ENCODE measurements at regions not wholly inside any gene's neighbourhood (a gene's known extent, or its start where the extent isn't known, plus 50 kb on each side); places are given as distances from the start of the nearest gene placed in this dataset.
A peak's percentile ranks its signal among the peaks of the same experiment; 100 is the strongest.

DNA sequence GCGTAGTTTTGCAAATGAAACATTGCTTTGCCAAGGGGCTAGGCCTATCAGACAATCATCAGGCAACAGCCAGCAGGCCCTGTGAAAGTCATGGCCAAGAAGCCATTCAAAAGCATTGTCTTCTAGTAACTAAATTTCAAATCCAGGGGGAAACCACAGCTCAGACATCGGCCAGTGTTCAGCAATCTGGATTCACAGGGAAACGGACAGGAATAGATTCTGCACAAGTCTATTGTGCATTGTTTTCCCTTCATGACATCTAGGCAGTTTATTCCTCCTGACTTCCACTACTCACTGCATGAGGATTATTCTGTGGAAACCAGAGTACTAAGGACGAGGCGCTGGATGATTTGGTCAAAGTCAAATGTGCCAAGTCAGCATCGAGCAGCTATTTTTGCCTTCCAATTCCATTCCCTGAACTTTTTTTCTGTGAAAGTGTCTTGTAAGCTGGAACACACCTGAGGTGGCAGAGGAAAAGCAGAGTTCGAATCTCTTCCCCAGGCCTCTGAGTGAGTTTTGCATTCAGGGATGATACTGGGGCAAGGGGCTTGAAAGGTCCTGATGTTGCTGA lies 75.4 kb downstream of the VCPKMT start:
- DNase-seq: no peak

DNA sequence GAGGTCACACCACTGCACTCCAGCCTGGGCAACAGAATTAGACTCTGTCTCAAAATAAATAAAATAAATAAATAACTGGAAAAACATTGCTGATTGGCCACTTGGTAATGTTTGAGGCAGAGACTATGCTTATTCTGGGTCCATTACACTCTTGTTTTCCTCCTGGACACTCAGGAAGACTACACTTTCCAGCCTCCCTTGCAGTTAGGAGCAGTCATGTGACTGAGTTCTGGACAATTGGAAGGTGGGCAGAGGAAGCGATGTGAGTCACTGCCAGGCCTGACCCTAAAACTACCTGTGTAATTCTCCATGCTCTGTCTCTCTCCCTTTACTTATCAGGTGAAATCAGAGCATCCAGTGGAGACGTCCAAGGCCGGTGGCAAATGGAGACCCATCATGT lies 74.4 kb downstream of the VCPKMT start:
- DNase-seq: no peak

DNA sequence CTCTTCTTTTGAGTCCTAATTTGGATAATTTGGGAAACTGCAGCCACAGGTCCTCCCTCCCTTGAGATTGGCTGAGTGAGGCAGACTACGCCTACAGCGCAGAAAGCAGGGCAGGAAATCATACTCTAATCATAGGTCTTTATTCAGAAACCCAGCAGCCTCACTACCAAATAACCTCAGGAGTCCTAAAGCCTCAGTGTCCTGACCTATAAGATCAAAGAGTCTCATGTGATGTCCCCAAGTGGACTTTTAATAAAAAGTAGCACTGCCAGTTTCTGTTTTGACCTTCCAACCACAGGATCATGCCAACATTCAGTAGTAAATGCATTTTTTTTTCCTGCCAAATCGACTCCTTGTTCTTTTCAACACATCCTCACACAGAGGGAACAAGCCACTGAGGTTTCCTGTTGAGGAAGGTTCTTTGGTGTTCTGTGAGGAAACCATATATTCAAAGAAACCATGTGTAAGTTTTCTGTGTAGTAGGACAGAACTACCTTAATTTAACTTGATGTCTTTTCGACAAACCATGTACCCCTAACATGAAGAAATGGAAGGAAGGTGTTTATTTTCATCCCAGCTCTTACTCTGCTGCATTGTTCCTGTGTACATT lies 72.2 kb downstream of the VCPKMT start:
- DNase-seq: peak; percentile 20 to 30

DNA sequence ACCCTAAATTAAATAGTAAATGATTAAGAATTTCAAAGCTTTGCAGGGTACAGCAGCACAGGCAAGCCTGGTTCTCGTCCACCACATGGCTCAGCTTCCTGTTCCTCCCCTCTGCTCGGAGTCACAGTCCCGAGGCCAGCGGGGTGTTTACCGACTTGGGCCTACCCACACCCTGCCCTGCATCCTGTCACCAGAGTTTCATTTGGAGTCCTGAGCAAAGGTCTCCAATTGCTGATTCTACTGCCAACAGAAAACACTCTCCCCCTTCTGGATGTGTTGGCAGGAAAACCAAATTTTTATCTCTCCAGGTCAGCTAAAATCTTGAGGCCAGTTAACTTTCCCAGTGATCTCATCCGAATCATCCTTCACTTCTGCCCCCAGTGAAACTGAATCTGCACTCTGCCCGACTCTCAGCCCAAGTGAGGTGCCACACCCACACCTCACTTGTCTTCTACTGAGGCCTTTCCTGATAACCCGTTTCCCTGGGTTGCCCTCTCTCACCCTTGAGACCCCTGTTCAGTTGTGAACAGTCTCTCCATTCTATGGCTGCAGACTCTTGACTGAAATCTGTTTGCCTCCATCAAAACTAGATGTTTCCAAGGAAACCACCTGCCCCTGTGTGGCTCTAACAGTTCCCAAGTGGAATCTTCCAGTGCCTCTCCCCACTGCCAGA lies 71.2 kb downstream of the VCPKMT start:
- peak; percentile 52 to 67 for DNase-seq

DNA sequence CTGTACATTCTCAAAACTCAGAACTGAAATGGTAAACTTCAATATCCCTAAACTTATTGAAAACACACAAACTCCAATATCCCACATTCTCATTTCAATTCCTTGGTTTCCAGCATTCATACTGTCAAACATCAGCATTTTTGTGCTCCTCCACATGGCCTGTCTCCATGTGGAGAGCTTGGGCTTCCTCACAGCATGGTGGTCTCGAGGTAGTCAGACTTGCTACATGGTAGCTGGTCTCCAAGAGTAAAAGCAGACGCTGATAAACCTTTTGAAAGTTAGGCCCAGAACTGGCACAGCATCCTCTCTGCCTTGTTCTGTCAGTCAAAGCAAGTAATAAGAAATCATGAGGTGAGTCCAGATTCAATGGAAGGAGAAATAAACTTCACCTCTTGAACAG lies 70.5 kb downstream of the VCPKMT start:
- no peak for DNase-seq

DNA sequence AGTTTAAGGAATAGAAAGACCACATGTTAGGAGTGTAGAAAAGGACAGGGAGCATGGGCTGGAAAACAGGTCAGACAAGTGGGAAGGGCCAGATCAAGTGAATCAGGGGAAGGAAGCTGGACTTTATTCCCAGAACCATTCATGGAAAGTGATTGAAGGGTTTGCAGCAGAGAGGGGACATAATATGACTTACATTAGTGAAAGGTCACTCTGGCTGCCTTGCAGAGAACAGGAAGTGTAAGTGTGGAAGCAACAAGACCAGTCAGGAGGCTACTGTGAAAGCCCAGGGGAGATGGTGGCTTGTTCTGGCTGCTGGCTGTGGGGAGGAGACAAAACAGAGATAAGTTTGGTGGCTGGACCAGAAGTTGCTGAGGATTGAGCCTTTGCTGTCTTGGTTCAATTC lies 69.1 kb downstream of the VCPKMT start:
- no peak for DNase-seq

DNA sequence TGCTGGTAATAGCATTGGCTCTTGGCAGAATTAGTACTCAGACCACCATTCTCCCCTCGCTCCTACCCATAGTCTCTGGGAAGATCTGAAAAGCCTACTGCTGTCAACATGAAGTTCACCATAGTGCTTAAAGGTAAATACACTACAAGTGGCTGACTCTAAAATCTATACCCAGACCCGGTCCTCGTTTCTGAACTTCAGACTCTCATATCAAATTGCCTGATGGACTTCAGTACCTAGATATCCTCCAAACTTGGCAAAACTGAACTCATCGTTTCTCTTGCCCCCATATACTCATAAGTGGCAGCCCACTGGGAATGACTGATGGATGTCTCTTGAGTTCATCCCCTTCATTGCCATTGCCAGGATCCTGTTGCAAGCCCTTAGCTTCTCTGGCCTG lies 67.3 kb downstream of the VCPKMT start:
- DNase-seq: no peak

DNA sequence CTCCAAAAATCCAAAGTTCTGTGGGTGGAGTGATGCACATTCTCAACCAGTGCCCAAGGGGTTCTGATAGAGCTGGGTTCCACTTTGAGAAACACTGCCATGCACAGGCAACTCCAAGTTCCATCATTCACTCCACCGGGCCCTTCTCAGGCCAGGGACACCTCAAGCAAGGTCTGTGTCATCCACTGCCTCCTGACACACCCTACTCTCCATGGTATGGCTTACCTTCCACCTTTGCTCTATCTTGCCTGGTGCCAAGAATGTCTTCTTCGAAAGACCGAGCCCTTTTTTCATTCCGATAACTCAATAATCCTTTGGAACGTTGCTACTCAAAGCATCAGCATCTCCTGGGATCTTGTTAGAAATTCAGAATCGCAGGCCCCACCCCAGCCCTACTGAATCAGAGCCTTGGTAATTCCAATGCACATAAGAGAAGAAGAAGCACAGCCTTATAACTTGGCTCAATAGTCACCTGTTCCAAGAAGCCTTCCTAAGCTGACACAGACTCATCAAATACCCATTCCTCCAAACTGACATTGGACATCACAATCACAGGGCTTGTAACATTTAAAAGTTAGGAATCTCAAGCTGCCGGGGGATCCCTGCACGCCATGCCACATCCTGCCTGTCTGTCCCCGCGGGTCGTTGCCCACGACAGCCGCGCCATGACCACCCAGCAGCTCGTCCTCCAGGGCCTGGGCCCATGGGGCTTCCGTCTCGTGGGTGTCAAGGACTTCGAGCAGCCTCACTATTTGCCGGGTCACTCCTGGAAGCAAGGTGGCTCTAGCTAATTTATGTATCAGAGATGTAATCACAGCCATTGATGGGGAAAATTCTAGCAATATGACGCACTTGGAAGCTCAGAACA lies 66.4 kb downstream of the VCPKMT start:
- no peak for DNase-seq

DNA sequence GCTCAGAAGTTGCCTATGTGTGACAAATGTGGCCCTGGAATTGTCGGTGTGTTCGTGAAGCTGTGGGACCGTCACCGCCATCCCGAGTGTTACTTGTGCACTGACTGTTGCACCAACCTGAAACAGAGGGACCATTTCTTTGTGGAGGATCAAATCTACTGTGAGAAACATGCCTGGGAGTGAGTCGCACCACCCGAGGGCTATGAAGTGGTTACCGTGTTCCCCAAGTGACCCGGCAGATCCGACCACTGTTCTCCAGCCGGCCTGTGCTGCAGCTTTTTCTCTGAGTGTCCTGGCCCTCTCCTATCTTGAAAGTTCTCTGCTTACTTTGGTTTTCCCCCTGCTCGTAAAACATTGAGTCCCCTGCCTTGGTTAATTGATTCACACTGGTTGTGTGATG lies 65.3 kb downstream of the VCPKMT start:
- DNase-seq: no peak

DNA sequence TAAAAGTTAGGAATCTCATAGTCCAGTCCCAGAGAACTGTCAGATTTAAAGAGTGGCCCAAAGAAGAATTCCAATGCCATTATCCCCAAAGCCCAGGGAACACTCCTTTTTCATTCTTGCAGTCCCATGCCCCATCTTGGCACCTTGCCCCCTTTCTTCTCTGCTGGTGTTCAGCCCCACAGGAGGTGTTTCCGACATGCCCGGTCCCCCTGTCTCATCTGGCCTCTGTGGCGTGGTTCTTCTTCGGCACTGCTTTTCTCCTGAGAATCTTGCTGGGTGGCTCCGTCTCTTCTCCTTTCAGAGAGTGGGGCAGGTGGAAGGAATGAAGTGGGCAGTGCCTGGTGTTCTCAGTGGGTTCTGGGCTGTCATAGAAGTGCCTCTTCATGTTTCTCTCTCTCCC lies 64.7 kb downstream of the VCPKMT start:
- no peak for DNase-seq

DNA sequence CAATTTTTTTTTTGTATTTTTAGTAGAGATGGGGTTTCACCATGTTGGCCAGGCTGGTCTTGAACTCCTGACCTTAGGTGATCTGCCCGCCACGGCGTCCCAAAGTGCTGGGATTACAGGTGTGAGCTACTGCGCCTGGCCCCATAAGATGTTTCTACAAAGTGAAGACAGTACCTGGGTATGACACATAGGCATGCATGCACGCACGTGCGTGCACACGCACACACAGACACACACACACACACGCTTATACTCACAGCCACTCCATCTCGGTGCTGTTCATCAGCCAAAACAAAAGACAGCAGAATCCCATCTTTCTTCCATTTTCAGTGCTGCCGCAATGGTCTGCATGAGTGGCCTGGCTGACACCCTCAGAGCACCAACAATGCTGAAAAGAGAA lies 63.9 kb downstream of the VCPKMT start:
- DNase-seq: no peak

DNA sequence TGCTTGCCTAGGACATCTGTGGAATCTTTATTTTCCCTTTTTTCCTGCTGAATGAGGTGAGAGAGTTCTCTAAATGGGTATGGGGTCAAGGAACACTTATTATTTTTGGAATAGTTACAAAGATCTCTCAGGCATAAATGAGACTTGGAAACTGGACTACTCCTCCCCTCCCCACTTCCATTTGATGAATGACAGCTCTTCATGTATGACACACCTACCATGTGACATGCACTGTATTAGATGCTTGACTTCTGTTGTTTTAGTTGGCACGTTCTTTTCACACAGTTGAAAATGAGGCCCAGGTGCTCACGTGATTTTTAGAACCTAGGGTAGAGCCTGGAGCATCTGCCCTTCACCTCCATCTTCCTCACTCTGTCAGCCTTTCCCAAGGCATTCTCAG lies 62.4 kb downstream of the VCPKMT start:
- no peak for DNase-seq

DNA sequence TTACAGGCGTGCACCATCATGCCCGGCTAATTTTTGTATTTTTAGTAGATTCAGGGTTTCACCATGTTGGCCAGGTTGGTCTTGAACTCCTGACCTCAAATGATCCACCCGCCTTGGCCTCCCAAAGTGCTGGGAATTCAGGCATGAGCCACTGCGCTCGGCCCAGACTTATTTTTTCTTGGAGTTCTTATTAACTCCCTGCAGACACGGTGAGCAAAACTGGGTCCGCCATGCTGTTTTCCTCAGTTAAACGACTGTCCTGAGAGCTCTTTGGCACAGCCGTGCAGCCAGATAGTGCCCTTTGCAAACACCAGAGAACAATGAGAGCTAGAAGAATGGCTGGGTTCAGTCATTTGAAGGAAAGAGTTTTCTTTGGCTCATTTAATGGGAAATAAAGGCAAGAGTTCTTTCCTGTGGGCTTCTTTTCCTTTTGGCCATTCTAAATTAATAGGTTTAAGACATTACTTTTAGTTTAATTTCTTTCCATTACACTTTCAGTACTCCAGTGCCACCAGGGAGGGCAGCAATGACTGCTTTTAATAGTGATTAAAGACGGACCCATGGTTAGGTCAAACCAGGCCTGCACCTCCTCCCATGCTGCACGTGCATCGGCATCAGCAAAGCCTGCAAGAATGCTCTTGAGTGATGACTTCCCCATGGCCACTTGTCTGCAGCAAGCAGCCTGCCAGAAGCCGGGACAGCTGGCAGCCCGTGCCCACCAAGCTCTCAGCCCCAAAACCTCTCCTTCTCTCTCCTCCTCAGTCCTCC lies 60.7 kb downstream of the VCPKMT start:
- DNase-seq: no peak

DNA sequence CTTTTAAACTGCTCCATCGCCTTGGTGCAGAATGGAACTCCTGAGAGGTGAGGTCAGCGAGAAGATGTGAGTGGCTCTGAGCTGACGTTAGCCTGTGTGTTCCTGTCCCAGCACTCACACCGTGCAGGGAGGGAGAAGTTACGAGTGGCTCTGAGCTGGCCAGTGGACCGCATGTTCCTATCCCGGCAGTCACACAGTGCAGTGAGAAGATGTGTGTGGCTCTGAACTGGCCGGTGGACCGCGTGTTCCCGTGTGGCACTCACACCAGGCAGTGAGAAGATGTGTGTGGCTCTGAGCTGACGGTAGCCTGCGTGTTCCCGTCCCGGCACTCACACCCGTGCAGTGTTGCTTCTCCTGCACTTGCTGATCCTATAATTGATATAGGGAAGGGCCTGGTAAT lies 59.9 kb downstream of the VCPKMT start:
- DNase-seq: no peak

DNA sequence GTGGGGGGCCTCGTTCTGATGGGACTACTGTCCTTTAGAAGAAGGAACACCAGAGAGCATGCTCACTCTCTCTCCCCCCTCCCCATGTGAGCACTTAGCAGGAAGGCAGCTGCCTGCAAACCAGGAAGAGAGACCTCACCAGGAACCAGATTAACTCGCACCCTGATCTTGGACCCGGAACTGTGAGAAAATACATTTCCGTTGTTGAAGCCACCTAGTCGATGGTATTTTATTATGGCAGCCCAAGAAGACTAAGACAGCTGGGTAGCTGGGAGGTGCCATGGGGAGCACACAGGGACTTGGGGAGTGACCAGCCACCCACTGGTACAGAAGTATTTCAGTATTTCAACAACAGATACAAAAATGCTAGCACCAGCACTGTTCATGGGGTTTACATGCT lies 59.0 kb downstream of the VCPKMT start:
- DNase-seq: no peak

DNA sequence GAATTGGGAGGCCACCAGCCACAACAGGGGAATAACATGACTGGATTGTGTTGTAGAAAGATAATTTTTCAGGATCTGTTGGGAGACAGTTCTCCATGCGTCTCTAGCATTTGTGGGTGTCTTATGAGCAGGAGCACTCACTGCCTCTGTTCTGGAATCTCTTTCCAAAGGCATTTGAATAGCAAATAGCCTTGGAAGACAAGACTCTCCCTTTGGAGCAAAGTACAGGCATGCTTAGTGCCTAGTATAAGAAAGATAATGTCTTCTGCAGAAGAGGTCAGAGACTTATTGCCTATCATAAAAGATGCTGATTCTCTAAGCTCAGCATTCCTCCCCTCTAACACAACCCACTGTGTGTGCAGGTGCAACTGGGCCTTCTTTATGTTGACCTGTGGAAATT lies 58.3 kb downstream of the VCPKMT start:
- no peak for DNase-seq

Measured in activated CD4-positive, alpha-beta T cell treated with anti-CD3 and anti-CD28 coated beads for 4 hours (primary cell).